Stimulated activated naive CD8-positive, alpha-beta T cell treated with anti-CD3 and anti-CD28 coated beads, Interleukin-15, amount 100 ng/mL, for 72 hours (primary cell): ENCODE measurements at regions not wholly inside any gene's neighbourhood (a gene's known extent, or its start where the extent isn't known, plus 50 kb on each side); places are given as distances from the start of the nearest gene placed in this dataset.

Experiments
- ATAC-seq: fragments of 150-1000 bp; cut with Tn5 transposase; 2 replicates; pipeline ENCODE4 v1.10.0; 2021; ENCODE audit warnings: mild to moderate bottlenecking, moderate library complexity
- DNase-seq, 2 donors: peaks; one replicate each; pipeline ENCODE4 v3.0.0; 2021 to 2022
- H3K27ac Mint-ChIP-seq, 2 donors: one replicate each; pipeline ENCODE4 v1.8.0; 2022; ENCODE audit warnings: mild to moderate bottlenecking in 2 of 2, mixed read lengths in 2 of 2, moderate library complexity in 2 of 2
- H3K27me3 Mint-ChIP-seq: one replicate; pipeline ENCODE4 v1.8.0; 2022; ENCODE audit warnings: mixed read lengths
- H3K4me1 Mint-ChIP-seq: one replicate; pipeline ENCODE4 v1.8.0; 2022; ENCODE audit warnings: mild to moderate bottlenecking, mixed read lengths
- H3K4me3 Mint-ChIP-seq, 2 donors: one replicate each; pipeline ENCODE4 v1.8.0; 2022; ENCODE audit warnings: mild to moderate bottlenecking in 2 of 2, mixed read lengths in 2 of 2, moderate library complexity in 1 of 2
- H3K9me3 Mint-ChIP-seq, 2 donors: one replicate each; pipeline ENCODE4 v1.8.0; 2022; ENCODE audit warnings: mixed read lengths in 2 of 2

- no peak for DNase-seq
- no peak for ATAC-seq
- Mint-ChIP-seq H3K9me3 (peaks cover 21 to 33% of the 10 kb centered on the region in 2 donors), H3K4me1 (no peaks in the 10 kb centered on the region), H3K4me3 (no peak overlapping the region), H3K27ac (no peak overlapping the region), H3K27me3 (peaks cover 32% of the 10 kb centered on the region)
These were observed 305.4 kb upstream of the PFKP start for GRCh38 chr10:2761971-2762370.

GRCh38 chr10:2761311-2761710, 306.0 kb upstream of the PFKP start:
- Mint-ChIP-seq H3K4me3 (no peak overlapping the region), H3K4me1 (no peaks in the 10 kb centered on the region), H3K9me3 (peaks cover 21 to 33% of the 10 kb centered on the region in 2 donors), H3K27ac (peak overlapping the region in 1 of 2 donors; percentile 35), H3K27me3 (peaks cover 32% of the 10 kb centered on the region)
- ATAC-seq (no peak), DNase-seq (no peak)

- peaks cover 21 to 30% of the 10 kb centered on the region in 2 donors for H3K9me3 Mint-ChIP-seq
- peaks cover 28% of the 10 kb centered on the region for H3K27me3 Mint-ChIP-seq
- DNase-seq (no peak), ATAC-seq (no peak)
- no peak overlapping the region for H3K4me3 Mint-ChIP-seq
- no peaks in the 10 kb centered on the region for H3K4me1 Mint-ChIP-seq
- no peak overlapping the region for H3K27ac Mint-ChIP-seq
These were observed 306.6 kb upstream of the PFKP start for GRCh38 chr10:2760736-2761135.

- H3K27ac Mint-ChIP-seq: no peak overlapping the region
- no peak overlapping the region for H3K4me3 Mint-ChIP-seq
- peaks cover 23% of the 10 kb centered on the region for H3K27me3 Mint-ChIP-seq
- ATAC-seq: no peak
- no peak for DNase-seq
- peaks cover 21 to 27% of the 10 kb centered on the region in 2 donors for H3K9me3 Mint-ChIP-seq
- no peaks in the 10 kb centered on the region for H3K4me1 Mint-ChIP-seq
These were observed 308.1 kb upstream of the PFKP start for GRCh38 chr10:2759233-2759632.

GRCh38 chr10:2754943-2755342, 312.4 kb upstream of the PFKP start:
- no peak for ATAC-seq
- Mint-ChIP-seq H3K27ac (no peak overlapping the region), H3K4me3 (no peak overlapping the region), H3K4me1 (no peaks in the 10 kb centered on the region), H3K9me3 (peaks cover 4 to 6% of the 10 kb centered on the region in 2 donors), H3K27me3 (peaks cover 5% of the 10 kb centered on the region)
- DNase-seq: no peak

- DNase-seq (no peak), ATAC-seq (no peak)
- no peaks in the 10 kb centered on the region for H3K9me3 Mint-ChIP-seq
- no peaks in the 10 kb centered on the region for H3K4me1 Mint-ChIP-seq
- no peak overlapping the region for H3K4me3 Mint-ChIP-seq
- H3K27me3 Mint-ChIP-seq: peaks cover 9% of the 10 kb centered on the region
- no peak overlapping the region for H3K27ac Mint-ChIP-seq
These were observed 319.1 kb upstream of the PFKP start for GRCh38 chr10:2748287-2748686.

- Mint-ChIP-seq H3K27me3 (peaks cover 9% of the 10 kb centered on the region), H3K27ac (no peak overlapping the region), H3K9me3 (no peaks in the 10 kb centered on the region), H3K4me1 (no peaks in the 10 kb centered on the region), H3K4me3 (no peak overlapping the region)
- no peak for DNase-seq
- ATAC-seq: no peak
These were observed 320.7 kb upstream of the PFKP start for GRCh38 chr10:2746638-2747037.

- Mint-ChIP-seq H3K4me1 (no peaks in the 10 kb centered on the region), H3K4me3 (no peak overlapping the region), H3K9me3 (no peaks in the 10 kb centered on the region), H3K27ac (no peak overlapping the region), H3K27me3 (peaks cover 9% of the 10 kb centered on the region)
- ATAC-seq (no peak), DNase-seq (no peak)
These were observed 321.7 kb upstream of the PFKP start for GRCh38 chr10:2745666-2746065.

- Mint-ChIP-seq H3K9me3 (no peaks in the 10 kb centered on the region), H3K27ac (no peak overlapping the region), H3K4me1 (no peaks in the 10 kb centered on the region), H3K27me3 (peaks cover 9% of the 10 kb centered on the region), H3K4me3 (no peak overlapping the region)
- DNase-seq (no peak), ATAC-seq (no peak)
These were observed 322.7 kb upstream of the PFKP start for GRCh38 chr10:2744547-2745200.

GRCh38 chr10:2734603-2735002, 332.7 kb upstream of the PFKP start:
- Mint-ChIP-seq H3K27me3 (peaks cover 20% of the 10 kb centered on the region), H3K9me3 (peaks cover 9 to 28% of the 10 kb centered on the region in 2 donors), H3K27ac (no peak overlapping the region), H3K4me1 (no peaks in the 10 kb centered on the region), H3K4me3 (no peak overlapping the region)
- ATAC-seq (no peak), DNase-seq (no peak)

GRCh38 chr10:2733278-2733963, 333.9 kb upstream of the PFKP start:
- ATAC-seq: no peak
- Mint-ChIP-seq H3K9me3 (peaks cover 9 to 36% of the 10 kb centered on the region in 2 donors), H3K27ac (no peak overlapping the region), H3K4me1 (no peaks in the 10 kb centered on the region), H3K27me3 (peaks cover 27% of the 10 kb centered on the region), H3K4me3 (no peak overlapping the region)
- no peak for DNase-seq

- DNase-seq: no peak
- Mint-ChIP-seq H3K27ac (no peak overlapping the region), H3K9me3 (peaks cover 9 to 36% of the 10 kb centered on the region in 2 donors), H3K27me3 (peaks cover 27% of the 10 kb centered on the region), H3K4me3 (no peak overlapping the region), H3K4me1 (no peaks in the 10 kb centered on the region)
- no peak for ATAC-seq
These were observed 335.4 kb upstream of the PFKP start for GRCh38 chr10:2731940-2732339.

- H3K4me3 Mint-ChIP-seq: no peak overlapping the region
- DNase-seq (no peak), ATAC-seq (no peak)
- H3K27ac Mint-ChIP-seq: no peak overlapping the region
- H3K4me1 Mint-ChIP-seq: no peaks in the 10 kb centered on the region
- H3K27me3 Mint-ChIP-seq: peaks cover 20% of the 10 kb centered on the region
- peaks cover 4 to 36% of the 10 kb centered on the region in 2 donors for H3K9me3 Mint-ChIP-seq
These were observed 338.2 kb upstream of the PFKP start for GRCh38 chr10:2729197-2729596.

GRCh38 chr10:2728087-2728486, 339.3 kb upstream of the PFKP start:
- peaks cover 4 to 36% of the 10 kb centered on the region in 2 donors for H3K9me3 Mint-ChIP-seq
- no peak for ATAC-seq

GRCh38 chr10:2716596-2716995, 350.8 kb upstream of the PFKP start:
- no peaks in the 10 kb centered on the region for H3K27me3 Mint-ChIP-seq
- no peak overlapping the region for H3K27ac Mint-ChIP-seq
- DNase-seq (no peak), ATAC-seq (no peak)
- no peaks in the 10 kb centered on the region for H3K4me1 Mint-ChIP-seq
- H3K4me3 Mint-ChIP-seq: no peak overlapping the region
- no peaks in the 10 kb centered on the region for H3K9me3 Mint-ChIP-seq

More at GRCh38 chr10:2728087-2728486, 339.3 kb upstream of the PFKP start:
- H3K27ac Mint-ChIP-seq: no peak overlapping the region
- H3K4me1 Mint-ChIP-seq: no peaks in the 10 kb centered on the region
- peaks cover 20% of the 10 kb centered on the region for H3K27me3 Mint-ChIP-seq
- DNase-seq: no peak
- no peak overlapping the region for H3K4me3 Mint-ChIP-seq

- H3K9me3 Mint-ChIP-seq: peaks cover 5 to 18% of the 10 kb centered on the region in 2 donors
- H3K4me3 Mint-ChIP-seq: no peak overlapping the region
- H3K4me1 Mint-ChIP-seq: no peaks in the 10 kb centered on the region
- no peak for ATAC-seq
- no peak for DNase-seq
- H3K27ac Mint-ChIP-seq: no peak overlapping the region
- no peaks in the 10 kb centered on the region for H3K27me3 Mint-ChIP-seq
These were observed 352.8 kb upstream of the PFKP start for GRCh38 chr10:2714597-2714996.
